ENCODE measurements at regions not wholly inside any gene's neighbourhood (a gene's known extent, or its start where the extent isn't known, plus 50 kb on each side); places are given as distances from the start of the nearest gene placed in this dataset.

DNA sequence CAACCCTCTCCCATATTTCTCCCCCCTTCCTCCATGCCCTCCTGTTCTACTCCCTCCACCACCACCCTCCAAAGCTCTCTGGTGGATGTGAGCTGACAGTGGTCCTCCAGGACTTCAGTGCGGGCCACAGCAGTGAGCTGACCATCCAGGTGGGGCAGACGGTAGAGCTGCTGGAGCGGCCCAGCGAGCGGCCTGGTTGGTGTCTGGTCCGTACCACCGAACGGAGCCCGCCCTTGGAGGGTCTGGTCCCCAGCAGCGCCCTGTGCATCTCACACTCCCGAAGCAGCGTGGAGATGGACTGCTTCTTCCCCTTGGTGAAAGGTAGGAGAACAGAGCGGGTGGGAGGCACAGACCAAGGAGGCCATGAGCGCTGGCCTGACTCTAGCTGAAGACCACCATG is 167.5 kb upstream of the UMPS start:
- H3K27ac Mint-ChIP-seq = no peak overlapping the region
- H3K27me3 Mint-ChIP-seq = peaks cover 29 to 34% of the 10 kb centered on the region in 2 donors
- no peaks in the 10 kb centered on the region for H3K4me1 Mint-ChIP-seq (ENCODE audit: low read depth in 2 of 2)
- DNase-seq (ENCODE audit: low spot score) (no peak), ATAC-seq (peak in 1 of 2 donors; percentile 17)
- no peaks in the 10 kb centered on the region for H3K36me3 Mint-ChIP-seq
- H3K9me3 Mint-ChIP-seq = no peaks in the 10 kb centered on the region
- no peak overlapping the region for H3K4me3 Mint-ChIP-seq

- Mint-ChIP-seq H3K4me1 (ENCODE audit: low read depth in 2 of 2) (no peaks in the 10 kb centered on the region), H3K36me3 (no peaks in the 10 kb centered on the region), H3K27ac (no peak overlapping the region), H3K4me3 (no peak overlapping the region), H3K9me3 (no peaks in the 10 kb centered on the region), H3K27me3 (peaks cover 28 to 30% of the 10 kb centered on the region in 2 donors)
- DNase-seq (ENCODE audit: low spot score) (no peak), ATAC-seq (no peak)
These were observed 166.9 kb upstream of the UMPS start for GRCh38 chr3:124563376-124563775.

GRCh38 chr3:124565013-124565412 is 165.2 kb upstream of the UMPS start:
- Mint-ChIP-seq H3K27ac (peak overlapping the region in 1 of 2 donors; percentile 50), H3K27me3 (peaks cover 14 to 21% of the 10 kb centered on the region in 2 donors), H3K4me3 (no peak overlapping the region), H3K4me1 (ENCODE audit: low read depth in 2 of 2) (no peaks in the 10 kb centered on the region), H3K36me3 (no peaks in the 10 kb centered on the region), H3K9me3 (no peaks in the 10 kb centered on the region)
- ATAC-seq (peak; percentile 46 to 60), DNase-seq (ENCODE audit: low spot score) (no peak)

- H3K9me3 Mint-ChIP-seq = no peaks in the 10 kb centered on the region
- peaks cover 9 to 21% of the 10 kb centered on the region in 2 donors for H3K27me3 Mint-ChIP-seq
- no peak overlapping the region for H3K4me3 Mint-ChIP-seq
- H3K27ac Mint-ChIP-seq = peak overlapping the region in 1 of 2 donors; percentile 50
- H3K36me3 Mint-ChIP-seq = no peaks in the 10 kb centered on the region
- DNase-seq (ENCODE audit: low spot score) (no peak), ATAC-seq (no peak)
- no peaks in the 10 kb centered on the region for H3K4me1 Mint-ChIP-seq (ENCODE audit: low read depth in 2 of 2)
These were observed 164.7 kb upstream of the UMPS start for GRCh38 chr3:124565551-124565950.

GRCh38 chr3:124566701-124567100 is 163.6 kb upstream of the UMPS start:
- DNase-seq (ENCODE audit: low spot score) = no peak
- no peak overlapping the region for H3K27ac Mint-ChIP-seq
- no peak for ATAC-seq
- H3K9me3 Mint-ChIP-seq = no peaks in the 10 kb centered on the region
- H3K4me1 Mint-ChIP-seq (ENCODE audit: low read depth in 2 of 2) = no peaks in the 10 kb centered on the region
- no peak overlapping the region for H3K4me3 Mint-ChIP-seq
- H3K27me3 Mint-ChIP-seq = peaks cover 8 to 18% of the 10 kb centered on the region in 2 donors
- no peaks in the 10 kb centered on the region for H3K36me3 Mint-ChIP-seq

- DNase-seq (ENCODE audit: low spot score) = no peak
- Mint-ChIP-seq H3K9me3 (no peaks in the 10 kb centered on the region), H3K27me3 (peaks cover 8 to 17% of the 10 kb centered on the region in 2 donors), H3K4me1 (ENCODE audit: low read depth in 2 of 2) (no peaks in the 10 kb centered on the region), H3K4me3 (no peak overlapping the region), H3K36me3 (no peaks in the 10 kb centered on the region), H3K27ac (no peak overlapping the region)
- no peak for ATAC-seq
These were observed 163.1 kb upstream of the UMPS start for GRCh38 chr3:124567179-124567578.

DNA sequence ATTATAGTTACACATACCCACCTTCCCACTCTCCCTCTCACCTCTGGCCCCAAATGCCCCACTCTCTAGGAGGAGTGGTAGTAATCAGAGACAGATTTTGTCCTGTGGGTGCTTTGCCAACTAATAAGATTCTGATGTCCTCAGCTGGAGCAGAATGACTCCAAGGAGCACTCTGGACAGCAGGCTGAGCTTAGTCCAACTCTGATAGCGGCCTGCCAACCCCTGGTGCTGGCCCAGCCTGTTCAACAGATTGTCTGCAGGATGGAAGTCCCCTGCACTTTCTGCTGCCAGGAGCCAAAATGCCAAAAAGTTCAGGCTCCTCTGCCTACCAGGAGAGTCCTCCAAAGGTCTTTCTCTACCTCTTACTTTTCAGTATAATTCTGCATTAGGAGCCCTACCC is 160.5 kb upstream of the UMPS start:
- H3K27me3 Mint-ChIP-seq = peaks cover 0 to 7% of the 10 kb centered on the region in 2 donors
- no peaks in the 10 kb centered on the region for H3K9me3 Mint-ChIP-seq
- H3K4me3 Mint-ChIP-seq = no peak overlapping the region
- no peak for ATAC-seq
- H3K4me1 Mint-ChIP-seq (ENCODE audit: low read depth in 2 of 2) = no peaks in the 10 kb centered on the region
- H3K36me3 Mint-ChIP-seq = no peaks in the 10 kb centered on the region
- H3K27ac Mint-ChIP-seq = no peak overlapping the region
- no peak for DNase-seq (ENCODE audit: low spot score)

- no peaks in the 10 kb centered on the region for H3K36me3 Mint-ChIP-seq
- H3K27ac Mint-ChIP-seq = no peak overlapping the region
- no peak for ATAC-seq
These were observed 160.0 kb upstream of the UMPS start for GRCh38 chr3:124570232-124570631.

DNA sequence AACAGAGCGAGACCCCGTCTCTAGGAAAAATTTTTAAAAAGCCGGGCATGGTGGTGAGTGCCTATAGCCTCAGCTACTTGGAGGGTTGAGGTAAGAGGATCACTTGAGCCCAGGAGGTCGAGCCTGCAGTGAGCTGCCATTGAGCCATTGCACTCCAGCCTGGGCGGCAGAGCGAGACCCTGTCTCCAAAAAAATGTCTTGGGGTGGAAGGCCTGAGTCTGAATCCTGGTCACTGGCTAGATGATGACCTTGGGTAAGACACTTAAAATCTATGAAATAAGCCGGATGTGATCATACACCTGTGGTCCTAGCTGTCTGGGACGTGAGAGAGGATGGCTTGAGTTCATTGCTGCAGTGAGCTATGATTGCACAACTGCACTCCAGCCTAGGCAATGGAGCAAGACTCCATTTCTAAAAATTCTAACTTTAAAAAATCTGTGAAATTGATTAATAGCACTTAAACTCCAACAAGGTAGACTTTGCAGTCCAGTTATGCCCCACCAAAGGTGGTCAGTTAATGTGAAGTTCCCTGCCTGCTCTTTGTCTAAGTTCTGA is 157.3 kb upstream of the UMPS start:
- H3K27ac Mint-ChIP-seq = no peak overlapping the region
- ATAC-seq (no peak), DNase-seq (ENCODE audit: low spot score) (no peak)
- peaks cover 0 to 6% of the 10 kb centered on the region in 2 donors for H3K27me3 Mint-ChIP-seq
- no peaks in the 10 kb centered on the region for H3K9me3 Mint-ChIP-seq
- no peaks in the 10 kb centered on the region for H3K36me3 Mint-ChIP-seq
- no peaks in the 10 kb centered on the region for H3K4me1 Mint-ChIP-seq (ENCODE audit: low read depth in 2 of 2)
- H3K4me3 Mint-ChIP-seq = no peak overlapping the region

More at GRCh38 chr3:124570232-124570631, 160.0 kb upstream of the UMPS start:
- H3K27me3 Mint-ChIP-seq = peaks cover 0 to 4% of the 10 kb centered on the region in 2 donors
- H3K9me3 Mint-ChIP-seq = no peaks in the 10 kb centered on the region
- H3K4me3 Mint-ChIP-seq = no peak overlapping the region
- no peaks in the 10 kb centered on the region for H3K4me1 Mint-ChIP-seq (ENCODE audit: low read depth in 2 of 2)
- DNase-seq (ENCODE audit: low spot score) = no peak

GRCh38 chr3:124574012-124574411 is 156.2 kb upstream of the UMPS start:
- no peaks in the 10 kb centered on the region for H3K9me3 Mint-ChIP-seq
- no peaks in the 10 kb centered on the region for H3K4me1 Mint-ChIP-seq (ENCODE audit: low read depth in 2 of 2)
- H3K36me3 Mint-ChIP-seq = no peaks in the 10 kb centered on the region
- peaks cover 0 to 6% of the 10 kb centered on the region in 2 donors for H3K27me3 Mint-ChIP-seq
- DNase-seq (ENCODE audit: low spot score) (no peak), ATAC-seq (no peak)
- no peak overlapping the region for H3K4me3 Mint-ChIP-seq
- no peak overlapping the region for H3K27ac Mint-ChIP-seq

DNA sequence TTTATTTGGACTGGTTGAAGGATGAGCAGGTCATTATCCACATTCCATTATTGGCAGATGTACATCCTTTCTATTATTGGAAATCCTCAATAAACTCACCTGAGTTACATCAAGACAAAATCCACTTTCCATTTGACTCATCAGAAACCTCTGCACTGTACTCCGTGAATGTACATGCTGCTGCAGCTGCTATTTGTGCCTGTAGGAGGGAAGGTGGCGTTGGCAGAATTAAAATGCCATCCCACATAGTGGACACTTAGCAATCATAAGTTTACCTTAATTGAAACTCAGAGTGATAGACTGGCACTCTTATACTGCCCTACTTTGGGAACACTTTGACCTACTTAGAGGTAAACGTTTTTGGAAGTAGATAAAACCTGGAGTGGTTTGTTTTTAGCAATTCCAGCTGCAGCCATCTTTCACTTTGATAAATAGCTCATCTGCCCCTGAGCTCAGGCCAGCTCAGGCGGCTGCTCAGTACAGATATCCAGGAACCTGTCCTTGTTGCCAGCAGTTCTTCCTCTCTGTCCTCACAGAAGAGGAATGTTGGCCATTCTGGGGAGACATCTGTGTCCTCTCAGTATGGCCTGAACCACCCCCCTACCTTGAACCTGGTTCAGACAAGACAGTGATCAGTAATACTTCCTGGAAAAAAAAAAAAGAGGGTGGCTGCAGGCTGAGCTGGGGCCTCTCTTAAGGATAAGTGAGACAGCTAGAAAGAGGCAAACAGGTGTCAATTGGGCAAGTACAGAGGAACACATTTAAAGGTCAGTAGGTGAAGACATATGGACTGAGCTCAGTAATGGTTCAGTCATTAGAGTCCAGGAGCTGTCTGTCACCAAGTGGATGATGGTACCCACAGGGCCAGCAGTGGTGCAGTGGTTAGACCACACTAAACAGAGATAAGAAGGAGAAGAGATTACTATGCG is 153.4 kb upstream of the UMPS start:
- H3K27me3 Mint-ChIP-seq = peaks cover 6% of the 10 kb centered on the region in 2 donors
- no peak overlapping the region for H3K27ac Mint-ChIP-seq
- ATAC-seq (no peak), DNase-seq (ENCODE audit: low spot score) (no peak)
- no peaks in the 10 kb centered on the region for H3K9me3 Mint-ChIP-seq
- no peaks in the 10 kb centered on the region for H3K36me3 Mint-ChIP-seq
- no peaks in the 10 kb centered on the region for H3K4me1 Mint-ChIP-seq (ENCODE audit: low read depth in 2 of 2)
- H3K4me3 Mint-ChIP-seq = no peak overlapping the region

DNA sequence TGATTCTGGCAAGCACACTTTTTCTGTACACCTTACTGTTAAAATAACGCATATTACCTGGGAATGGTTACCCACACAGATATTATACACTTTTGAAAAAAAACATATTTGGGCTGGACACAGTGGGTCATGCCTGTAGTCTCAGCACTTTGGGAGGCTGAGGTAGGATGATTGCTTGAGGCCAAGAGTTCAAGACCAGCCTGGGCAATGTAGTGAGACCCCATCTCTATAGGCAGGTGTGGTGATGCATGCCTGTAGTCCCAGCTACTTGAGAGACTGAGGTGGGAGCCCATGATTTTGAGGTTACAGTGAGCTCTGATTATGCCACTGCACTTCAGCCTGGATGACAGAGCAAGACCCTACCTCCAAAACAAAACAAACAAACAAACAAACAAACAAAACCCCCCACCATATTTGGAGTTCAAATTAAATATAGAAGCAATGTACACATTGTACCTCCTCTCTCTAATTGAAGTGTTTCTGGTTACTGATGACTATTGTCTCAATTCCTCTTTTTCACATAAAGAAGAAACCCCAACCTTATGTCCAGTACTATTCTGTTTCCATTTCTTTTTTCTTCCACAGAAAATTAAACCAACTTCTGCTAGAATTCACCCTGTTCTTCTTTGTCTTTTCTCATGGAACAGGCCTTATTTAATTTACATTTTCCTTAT is 152.6 kb upstream of the UMPS start:
- DNase-seq (ENCODE audit: low spot score) (no peak), ATAC-seq (no peak)
- Mint-ChIP-seq H3K4me1 (ENCODE audit: low read depth in 2 of 2) (no peaks in the 10 kb centered on the region), H3K9me3 (no peaks in the 10 kb centered on the region), H3K27ac (no peak overlapping the region), H3K4me3 (no peak overlapping the region), H3K36me3 (no peaks in the 10 kb centered on the region), H3K27me3 (peaks cover 8% of the 10 kb centered on the region in 2 donors)

DNA sequence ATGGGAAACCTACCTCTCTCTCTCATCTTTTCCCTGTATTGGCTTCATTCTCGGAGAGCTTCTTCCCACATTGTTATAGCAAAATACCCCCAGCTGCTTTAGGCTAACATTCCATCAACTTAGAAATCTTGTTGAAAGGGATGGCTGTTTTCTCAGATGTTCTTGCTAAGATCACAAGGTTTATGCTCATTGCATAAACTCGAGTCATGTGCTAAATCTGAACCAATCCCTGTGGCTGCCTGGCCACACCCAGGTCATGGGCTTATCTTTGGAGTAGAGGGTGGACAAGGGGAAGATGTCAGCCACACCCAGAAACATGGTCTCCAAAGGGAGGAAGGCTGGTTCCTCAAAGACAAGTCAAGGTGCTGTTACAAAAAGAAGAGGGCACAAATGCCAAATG is 150.6 kb upstream of the UMPS start:
- Mint-ChIP-seq H3K9me3 (no peaks in the 10 kb centered on the region), H3K27ac (no peak overlapping the region), H3K4me3 (no peak overlapping the region), H3K4me1 (ENCODE audit: low read depth in 2 of 2) (peaks cover 3 to 5% of the 10 kb centered on the region in 2 donors), H3K36me3 (no peaks in the 10 kb centered on the region), H3K27me3 (peaks cover 14 to 21% of the 10 kb centered on the region in 2 donors)
- ATAC-seq = no peak
- DNase-seq (ENCODE audit: low spot score) = no peak

- ATAC-seq (no peak), DNase-seq (ENCODE audit: low spot score) (no peak)
- Mint-ChIP-seq H3K4me3 (no peak overlapping the region), H3K27me3 (peaks cover 21 to 22% of the 10 kb centered on the region in 2 donors), H3K27ac (no peak overlapping the region), H3K36me3 (no peaks in the 10 kb centered on the region), H3K9me3 (no peaks in the 10 kb centered on the region), H3K4me1 (ENCODE audit: low read depth in 2 of 2) (peaks cover 9% of the 10 kb centered on the region in 2 donors)
These were observed 148.1 kb upstream of the UMPS start for GRCh38 chr3:124582196-124582595.
